ENCODE measurements at regions not wholly inside any gene's neighbourhood (a gene's known extent, or its start where the extent isn't known, plus 50 kb on each side); places are given as distances from the start of the nearest gene placed in this dataset.

DNA sequence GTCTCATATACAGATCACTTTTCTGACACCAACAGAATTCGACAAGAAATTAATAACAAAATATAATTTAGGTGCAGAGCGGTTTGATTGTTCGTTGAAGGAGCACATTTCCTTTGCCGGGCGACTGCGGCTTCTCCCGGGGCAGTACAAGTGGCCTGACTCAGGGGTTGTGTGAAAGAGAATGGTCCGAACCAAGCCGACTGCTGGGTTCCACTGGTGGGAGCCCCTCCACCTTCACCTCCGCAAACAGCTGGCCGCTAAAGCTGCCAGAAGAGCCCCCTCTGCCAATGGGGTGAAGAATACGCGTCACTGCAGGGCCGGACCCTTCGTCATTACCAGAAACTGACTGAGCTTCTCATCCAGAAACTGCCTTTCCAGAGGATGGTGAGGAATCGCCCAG, 156.0 kb upstream of the IFNE start:
- no peak for DNase-seq
- TF ChIP-seq POLR2A (IDR thresholded peaks at IDR 0.05; ENCODE audit: low read length) (no peak), GATA1 (IDR thresholded peaks at IDR 0.05; ENCODE audit: low read depth, low read length) (no peak)

DNA sequence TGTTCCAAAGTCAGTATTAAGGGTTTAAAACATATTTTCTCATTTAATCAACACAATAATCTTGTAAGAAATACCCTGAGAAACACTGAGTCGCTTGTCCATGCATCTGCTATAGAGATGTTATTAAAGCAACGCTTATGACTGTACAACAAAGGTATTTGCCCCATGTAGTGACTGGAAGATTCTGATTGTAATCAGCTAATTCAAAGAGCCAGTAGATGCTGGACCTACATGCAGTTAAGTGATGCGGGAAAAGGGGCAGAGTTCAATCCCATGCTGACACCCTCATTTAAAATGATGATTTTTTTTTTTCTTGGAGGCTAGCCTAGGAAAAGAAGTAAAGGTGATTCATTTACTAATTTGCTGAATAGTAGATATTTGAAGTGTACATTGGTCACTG, 149.3 kb upstream of the MTAP start:
- DNase-seq: no peak
- TF ChIP-seq GATA1 (IDR thresholded peaks at IDR 0.05; ENCODE audit: low read depth, low read length) (no peak), POLR2A (IDR thresholded peaks at IDR 0.05; ENCODE audit: low read length) (no peak)

DNA sequence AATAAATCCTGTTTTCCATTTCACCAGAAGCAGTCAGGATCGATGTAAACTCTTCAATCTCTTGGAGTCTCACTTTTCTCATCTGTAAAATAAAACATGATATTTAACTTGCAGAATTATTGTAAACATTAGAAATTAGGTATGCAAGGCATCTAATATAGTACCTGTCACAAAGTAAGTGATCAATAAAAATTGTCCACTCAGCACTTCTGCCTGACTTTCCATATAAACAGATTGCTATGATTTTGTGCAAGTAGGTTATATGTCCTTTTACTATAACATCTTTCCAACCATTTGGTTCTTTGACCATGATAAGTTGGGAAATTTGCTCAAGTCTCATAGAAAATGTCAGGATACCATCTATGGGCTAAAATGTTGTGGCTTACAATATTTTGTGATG, 148.8 kb upstream of the MTAP start:
- no peak for DNase-seq
- TF ChIP-seq GATA1 (IDR thresholded peaks at IDR 0.05; ENCODE audit: low read depth, low read length): no peak
- no peak for TF ChIP-seq POLR2A (IDR thresholded peaks at IDR 0.05; ENCODE audit: low read length)

DNA sequence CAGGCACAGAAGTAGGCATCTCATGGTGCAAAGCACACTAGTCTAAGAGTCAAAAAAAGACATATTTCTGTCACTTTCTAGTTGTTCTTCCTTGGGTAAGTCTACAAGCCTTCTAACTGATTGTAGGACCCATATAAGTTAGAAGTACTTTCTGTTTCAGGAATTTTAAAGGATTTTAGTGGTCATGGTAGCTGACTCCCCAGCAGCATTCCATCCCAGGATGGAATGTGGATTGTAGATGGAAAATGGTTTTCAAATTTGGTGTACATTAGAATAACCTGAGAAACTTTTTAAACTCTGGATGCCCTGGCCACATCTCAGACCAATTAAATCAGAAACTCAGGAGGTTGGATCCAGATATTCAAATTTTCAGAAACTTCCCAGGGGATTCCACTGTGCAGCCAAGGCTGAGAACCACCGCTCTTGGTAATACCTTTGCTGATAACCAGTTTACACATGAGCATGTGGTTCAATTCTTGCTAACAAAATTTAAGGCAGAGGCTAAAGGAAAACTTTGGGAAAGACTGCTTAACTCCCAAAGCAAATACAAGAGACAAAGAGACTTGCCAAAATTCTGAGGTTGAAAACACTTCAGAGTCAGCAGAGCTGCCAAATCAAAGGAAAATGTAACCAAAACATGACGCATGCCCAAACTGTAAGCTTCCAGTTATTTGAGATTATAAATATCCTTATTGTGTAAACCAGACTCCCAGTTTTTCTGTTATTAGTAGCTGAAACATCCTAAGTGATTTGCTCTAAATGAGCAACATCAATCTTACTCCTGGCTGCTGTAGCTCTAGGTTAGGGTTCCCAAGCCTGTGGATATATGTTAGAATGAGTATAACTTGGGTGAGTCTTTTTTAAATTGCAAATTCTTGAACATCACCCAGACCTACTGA, 145.4 kb upstream of the MTAP start:
- DNase-seq: no peak
- TF ChIP-seq GATA1 (IDR thresholded peaks at IDR 0.05; ENCODE audit: low read depth, low read length) (no peak), POLR2A (IDR thresholded peaks at IDR 0.05; ENCODE audit: low read length) (no peak)

DNA sequence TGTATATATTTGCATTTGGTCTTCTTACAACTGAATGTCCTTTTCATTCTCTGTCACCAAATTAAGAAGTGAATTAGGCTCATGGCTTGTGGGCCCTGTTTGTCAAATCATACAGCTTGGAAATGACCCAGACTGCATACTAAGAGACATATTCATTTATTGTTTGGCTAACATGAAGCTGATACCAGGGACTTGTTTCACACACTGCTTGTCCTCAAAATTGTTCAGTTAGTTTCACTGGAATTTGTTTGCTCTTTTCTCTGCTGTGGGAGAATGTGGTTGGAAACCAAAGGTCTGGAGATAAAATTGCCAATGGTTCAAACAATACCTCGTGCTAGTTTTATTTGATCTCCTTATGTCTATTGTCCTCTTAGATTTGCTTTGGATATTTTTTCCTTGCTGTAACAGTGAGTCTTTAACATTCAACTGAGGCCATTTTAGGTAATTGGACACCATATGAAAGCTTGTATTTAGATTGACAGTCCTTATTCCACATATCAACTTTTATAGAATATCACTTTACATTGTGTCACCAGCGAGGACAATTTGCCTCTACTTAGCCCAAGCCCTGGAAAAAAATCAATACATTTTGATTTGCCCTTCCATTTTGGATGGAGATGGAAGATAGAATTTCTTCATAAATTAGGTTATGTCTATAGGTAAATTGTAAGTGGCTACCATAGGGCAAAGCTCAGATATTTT, 144.3 kb upstream of the MTAP start:
- DNase-seq: no peak
- TF ChIP-seq POLR2A (IDR thresholded peaks at IDR 0.05; ENCODE audit: low read length): no peak
- no peak for TF ChIP-seq GATA1 (IDR thresholded peaks at IDR 0.05; ENCODE audit: low read depth, low read length)

DNA sequence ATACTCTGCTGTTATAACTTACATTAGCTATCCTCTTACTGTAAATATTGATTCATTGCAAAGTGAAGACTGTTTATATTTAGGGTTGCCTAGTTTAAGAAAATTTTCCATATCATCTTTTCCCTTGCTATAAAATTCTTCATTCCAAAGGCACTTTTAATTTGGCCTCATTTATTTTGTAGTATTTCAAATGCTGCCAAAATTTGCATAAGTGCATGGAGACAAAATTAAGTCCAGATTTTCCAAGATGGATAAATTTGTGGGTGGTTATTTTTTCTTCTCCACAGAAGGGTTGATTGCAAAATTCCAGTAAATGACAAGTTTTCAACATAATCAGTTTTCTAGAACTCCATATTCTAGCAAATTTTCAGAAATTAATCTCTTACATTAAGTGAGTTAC, 141.5 kb upstream of the MTAP start:
- no peak for DNase-seq
- TF ChIP-seq POLR2A (IDR thresholded peaks at IDR 0.05; ENCODE audit: low read length) (no peak), GATA1 (IDR thresholded peaks at IDR 0.05; ENCODE audit: low read depth, low read length) (no peak)

DNA sequence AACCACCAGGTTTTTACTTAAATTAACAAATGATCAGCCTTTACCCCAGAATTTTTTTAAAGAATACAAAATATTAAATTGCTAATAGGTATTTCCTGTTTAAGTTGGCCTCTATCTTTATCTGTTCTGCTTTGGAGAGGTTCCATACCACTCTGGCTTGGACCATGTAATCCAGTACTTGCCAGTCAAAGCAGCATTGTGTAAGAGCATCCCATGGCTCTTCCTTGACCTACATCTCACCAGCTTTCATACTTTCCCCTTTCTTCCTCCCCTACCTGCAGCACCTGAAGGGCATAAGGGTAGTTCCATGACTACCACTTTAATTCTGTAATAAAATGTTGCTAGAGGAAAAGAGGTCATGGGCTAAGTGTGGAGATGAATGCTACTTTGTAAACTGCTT, 140.8 kb upstream of the MTAP start:
- TF ChIP-seq GATA1 (IDR thresholded peaks at IDR 0.05; ENCODE audit: low read depth, low read length) (no peak), POLR2A (IDR thresholded peaks at IDR 0.05; ENCODE audit: low read length) (no peak)
- DNase-seq: no peak

DNA sequence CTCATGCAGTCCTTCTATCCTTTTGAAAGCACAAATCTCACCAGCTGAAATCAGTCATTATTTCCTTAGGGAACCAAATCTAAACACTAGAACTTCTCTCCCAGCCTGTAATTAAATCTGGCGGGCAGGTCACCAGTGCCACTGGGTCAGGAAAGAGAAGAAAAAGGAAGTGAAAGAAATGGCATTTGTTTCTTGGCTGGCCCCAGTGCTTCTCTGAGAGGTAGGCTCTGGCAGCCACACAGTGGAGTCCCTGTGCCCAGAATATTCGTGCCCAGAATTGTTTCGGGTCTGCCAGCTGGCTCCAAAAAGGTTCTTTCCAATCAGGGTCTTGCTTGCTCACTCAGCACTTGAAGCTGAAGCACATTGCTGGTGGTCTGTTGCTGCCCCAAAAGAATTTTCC, 133.9 kb upstream of the MTAP start:
- TF ChIP-seq GATA1 (IDR thresholded peaks at IDR 0.05; ENCODE audit: low read depth, low read length): no peak
- no peak for TF ChIP-seq POLR2A (IDR thresholded peaks at IDR 0.05; ENCODE audit: low read length)
- no peak for DNase-seq

DNA sequence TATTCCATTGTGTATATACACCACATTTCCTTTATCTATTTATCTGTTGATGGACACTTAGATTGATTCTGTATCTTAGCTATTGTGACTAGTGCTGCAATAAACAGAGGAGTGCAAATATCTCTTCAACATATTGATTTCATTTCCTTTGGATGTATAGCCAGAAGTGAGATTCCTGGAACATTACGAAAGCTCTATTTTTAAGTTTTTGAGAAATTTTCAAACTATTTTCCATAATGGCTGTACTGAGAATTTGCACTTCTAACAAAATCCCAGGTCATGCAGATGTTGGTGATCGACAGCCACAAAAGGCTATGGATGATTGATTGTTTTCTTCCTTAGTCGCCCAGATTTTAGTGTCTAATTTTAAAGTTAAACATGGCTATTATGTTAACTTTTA, 132.7 kb upstream of the MTAP start:
- DNase-seq: no peak
- no peak for TF ChIP-seq POLR2A (IDR thresholded peaks at IDR 0.05; ENCODE audit: low read length)
- no peak for TF ChIP-seq GATA1 (IDR thresholded peaks at IDR 0.05; ENCODE audit: low read depth, low read length)

DNA sequence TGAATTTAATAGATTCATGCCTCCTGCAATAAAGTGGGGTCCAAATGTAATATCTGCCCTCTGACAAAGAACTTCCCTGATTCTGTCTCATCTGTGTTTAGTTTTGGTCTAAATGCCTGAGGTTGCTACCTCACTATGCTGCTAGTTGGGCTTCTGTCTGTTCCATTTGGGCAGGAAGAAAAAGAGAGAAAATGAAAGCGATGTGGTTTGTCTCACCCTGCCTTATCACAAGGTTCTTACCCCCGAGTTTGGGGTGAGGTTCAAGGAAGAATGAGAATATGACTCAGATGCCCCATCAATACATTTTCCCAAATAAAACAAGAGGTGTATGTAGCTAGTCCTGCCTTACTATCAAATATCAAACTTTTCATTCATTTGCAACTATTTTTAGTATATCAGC, 132.1 kb upstream of the MTAP start:
- TF ChIP-seq POLR2A (IDR thresholded peaks at IDR 0.05; ENCODE audit: low read length): no peak
- TF ChIP-seq GATA1 (IDR thresholded peaks at IDR 0.05; ENCODE audit: low read depth, low read length): no peak
- DNase-seq: no peak

DNA sequence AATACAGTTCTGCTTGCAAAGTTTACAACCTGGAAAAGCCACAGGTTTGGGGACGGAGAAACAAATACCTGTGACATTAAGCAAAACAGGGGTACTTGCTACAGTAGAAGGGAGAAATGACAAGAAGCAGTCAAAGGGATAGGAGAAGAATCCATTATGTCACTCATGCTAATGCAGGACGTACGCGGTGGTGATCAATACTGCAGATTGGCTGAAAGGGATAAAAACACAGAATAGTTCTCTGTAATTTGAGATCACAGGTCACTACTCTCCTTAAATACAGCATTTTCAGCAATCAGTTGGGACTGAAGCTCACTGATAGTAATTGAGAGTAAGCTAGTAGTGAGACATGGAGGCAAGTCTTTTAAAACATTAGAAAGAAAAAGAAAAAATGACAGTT, 130.3 kb upstream of the MTAP start:
- no peak for DNase-seq
- TF ChIP-seq GATA1 (IDR thresholded peaks at IDR 0.05; ENCODE audit: low read depth, low read length): no peak
- no peak for TF ChIP-seq POLR2A (IDR thresholded peaks at IDR 0.05; ENCODE audit: low read length)

DNA sequence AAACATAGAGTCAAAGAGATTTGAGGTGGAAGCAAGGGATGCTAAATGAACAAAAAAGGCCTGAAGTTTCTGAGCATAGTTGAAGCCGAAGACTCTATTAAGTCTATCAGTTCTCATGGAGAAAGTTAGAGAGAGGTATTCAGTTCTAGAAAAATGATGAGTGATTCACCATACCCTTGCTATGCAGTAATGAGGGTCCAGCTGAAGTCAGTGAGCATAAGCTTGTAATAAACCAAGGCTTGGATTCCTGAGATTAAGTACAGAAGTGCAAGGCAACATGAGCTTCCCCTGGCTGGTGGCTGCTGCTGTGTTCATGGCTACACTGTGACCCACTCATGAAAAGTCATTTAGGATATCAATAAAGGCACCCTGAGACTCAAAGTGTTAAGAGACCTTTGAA, 129.7 kb upstream of the MTAP start:
- DNase-seq: no peak
- TF ChIP-seq POLR2A (IDR thresholded peaks at IDR 0.05; ENCODE audit: low read length) (no peak), GATA1 (IDR thresholded peaks at IDR 0.05; ENCODE audit: low read depth, low read length) (no peak)

DNA sequence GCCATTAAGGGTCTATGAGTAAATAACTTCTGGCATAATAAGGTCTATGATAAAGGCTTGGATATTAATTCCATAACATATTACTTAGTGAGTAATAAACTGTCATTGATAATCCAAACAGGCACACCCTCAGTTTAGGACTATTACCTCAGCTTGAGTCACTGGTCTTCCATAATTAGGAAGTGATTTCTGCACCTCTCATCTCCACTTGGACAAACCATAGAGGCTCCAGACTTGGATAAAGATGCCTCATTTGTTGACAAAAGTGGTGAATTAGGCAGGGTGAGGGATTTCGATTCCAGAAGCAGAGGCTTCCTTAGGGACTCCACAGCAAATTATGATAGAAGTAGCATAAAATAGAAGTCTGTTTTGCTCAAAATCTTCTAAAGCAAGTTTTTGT, 127.5 kb upstream of the MTAP start:
- TF ChIP-seq GATA1 (IDR thresholded peaks at IDR 0.05; ENCODE audit: low read depth, low read length) (no peak), POLR2A (IDR thresholded peaks at IDR 0.05; ENCODE audit: low read length) (no peak)
- no peak for DNase-seq

DNA sequence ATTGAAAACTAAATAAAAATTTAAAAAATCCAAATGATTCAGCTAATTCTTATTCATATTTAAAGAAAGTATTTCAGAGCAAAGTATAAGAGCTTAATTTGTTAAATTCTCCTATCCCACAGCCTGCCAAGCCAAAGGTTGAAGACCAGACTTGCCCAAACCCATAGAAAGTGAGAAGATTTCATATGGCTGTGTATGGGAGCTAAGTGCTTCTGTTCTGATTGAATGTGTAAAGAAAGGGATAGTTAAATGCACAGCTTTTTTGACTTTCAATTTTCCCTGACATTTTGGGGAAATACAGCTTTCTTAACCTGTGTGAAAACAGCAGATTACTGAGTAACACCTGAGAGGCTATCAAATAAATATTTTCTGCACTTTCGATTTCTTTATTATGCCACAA, 125.0 kb upstream of the MTAP start:
- TF ChIP-seq POLR2A (IDR thresholded peaks at IDR 0.05; ENCODE audit: low read length): no peak
- TF ChIP-seq GATA1 (IDR thresholded peaks at IDR 0.05; ENCODE audit: low read depth, low read length): no peak
- DNase-seq: no peak

DNA sequence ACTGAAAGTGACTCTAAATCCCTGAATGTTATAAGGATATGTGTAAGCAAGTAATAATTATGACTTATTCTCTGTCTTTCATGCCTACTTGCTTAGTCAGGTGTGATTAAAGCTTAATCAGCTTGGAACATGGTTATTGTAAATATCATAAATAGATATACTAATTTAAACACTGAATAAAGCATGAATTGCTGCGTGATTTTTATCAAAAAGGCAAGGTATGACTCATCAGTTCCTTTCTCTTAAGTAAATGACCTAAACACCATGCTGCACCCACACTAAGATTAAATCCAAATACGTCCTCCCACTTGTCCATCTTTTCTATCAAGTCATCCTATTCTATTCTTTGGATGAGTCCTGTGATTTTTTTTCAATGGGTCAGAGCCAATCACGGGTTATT, 124.6 kb upstream of the MTAP start:
- DNase-seq: no peak
- TF ChIP-seq POLR2A (IDR thresholded peaks at IDR 0.05; ENCODE audit: low read length): no peak
- TF ChIP-seq GATA1 (IDR thresholded peaks at IDR 0.05; ENCODE audit: low read depth, low read length): no peak

All from erythroblast (primary cell).